Vagina (tissue), 2 donors: ENCODE measurements at regions not wholly inside any gene's neighbourhood (a gene's known extent, or its start where the extent isn't known, plus 50 kb on each side); places are given as distances from the start of the nearest gene placed in this dataset.

Experiments
- DNase-seq, 2 donors: peaks; one replicate each; pipeline ENCODE4 v3.0.0-alpha.2; 2017; ENCODE audit errors: extremely low spot score in 2 of 2
- H3K27ac ChIP-seq: fragments of 200-600 bp; sonication (generic); one replicate; pipeline ENCODE4 v1.5.1; 2019
- H3K27me3 ChIP-seq: fragments of 200-600 bp; sonication (generic); one replicate; pipeline ENCODE4 v1.5.1; 2019
- H3K36me3 ChIP-seq, 2 donors: fragments of 200-600 bp; sonication (generic); one replicate each; pipeline ENCODE4 v1.5.1; 2017 to 2019
- H3K4me1 ChIP-seq: fragments of 200-600 bp; sonication (generic); one replicate; pipeline ENCODE4 v1.5.1; 2019
- H3K4me3 ChIP-seq, 2 donors: fragments of 200-600 bp; sonication (generic); 1 replicate in 1 of 2; 2 replicates in 1 of 2; pipeline ENCODE4 v1.5.1; 2016 to 2019
- H3K9me3 ChIP-seq: fragments of 200-600 bp; sonication (generic); one replicate; pipeline ENCODE4 v1.5.1; 2019
- POLR2A ChIP-seq, 2 donors: fragments of 450-650 bp; IDR thresholded peaks; one replicate each; pipeline ENCODE4 v1.6.1; 2017; ENCODE audit warnings: antibody characterized with exemption in 2 of 2, mild to moderate bottlenecking in 2 of 2, moderate library complexity in 2 of 2
- POLR2AphosphoS5 ChIP-seq, 2 donors: sonication (generic); formaldehyde crosslinking; IDR thresholded peaks; one replicate each; pipeline ENCODE4 v1.9.0; 2017; ENCODE audit warnings: antibody characterized with exemption in 2 of 2, mild to moderate bottlenecking in 2 of 2, low read depth in 1 of 2; ENCODE audit not compliant: insufficient read depth in 1 of 2
- intact Hi-C: fragments of 100-400 bp; cut with DNase I; formaldehyde crosslinking; loops from one replicate; pipeline ENCODE4 v1.15.1; 2023
- TF ChIP-seq, protein P1 (sequence below), 3 experiments: fragments of 450-650 bp in 2 of 3; fragments of 200-600 bp in 1 of 3; sonication (generic) in 1 of 3; IDR thresholded peaks; one replicate each; pipeline ENCODE4 v1.5.1; 2017 to 2019; ENCODE audit warnings: antibody characterized with exemption in 3 of 3, mild to moderate bottlenecking in 2 of 3, moderate library complexity in 2 of 3

DNA sequence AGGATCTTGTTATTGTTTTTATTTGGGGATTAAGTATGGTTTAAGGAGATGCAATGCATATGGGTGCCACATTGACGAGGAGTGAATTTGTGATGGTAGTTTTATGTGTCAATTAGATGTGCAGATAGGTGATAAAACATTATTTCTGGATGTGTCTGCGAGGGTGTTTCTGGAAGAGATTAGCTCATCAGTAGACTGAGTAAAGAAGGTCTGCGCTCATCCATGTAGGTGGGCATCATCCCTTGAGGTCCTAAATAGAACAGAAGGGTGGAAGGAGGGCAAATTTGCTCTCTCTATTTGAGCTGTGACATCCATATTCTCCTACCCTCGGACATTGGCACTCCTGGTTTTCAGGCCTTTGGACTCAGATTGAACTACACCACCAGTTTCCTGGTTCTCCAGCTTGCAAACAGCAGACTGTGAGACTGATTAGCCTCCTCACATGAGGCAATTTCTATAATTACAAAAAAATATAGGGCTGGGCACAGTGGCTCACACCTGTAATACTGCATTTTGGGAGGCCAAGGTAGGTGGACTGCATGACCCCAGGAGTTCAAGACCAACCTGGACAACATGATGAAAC is 118.2 kb upstream of the ZNF678 start:
- Histone ChIP-seq H3K27me3 (no peaks in the 10 kb centered on the region), H3K27ac (no peak overlapping the region), H3K9me3 (no peaks in the 10 kb centered on the region), H3K36me3 (no peaks in the 10 kb centered on the region), H3K4me3 (no peak overlapping the region), H3K4me1 (no peaks in the 10 kb centered on the region)
- DNase-seq, result no peak
- TF ChIP-seq, protein P1, sequence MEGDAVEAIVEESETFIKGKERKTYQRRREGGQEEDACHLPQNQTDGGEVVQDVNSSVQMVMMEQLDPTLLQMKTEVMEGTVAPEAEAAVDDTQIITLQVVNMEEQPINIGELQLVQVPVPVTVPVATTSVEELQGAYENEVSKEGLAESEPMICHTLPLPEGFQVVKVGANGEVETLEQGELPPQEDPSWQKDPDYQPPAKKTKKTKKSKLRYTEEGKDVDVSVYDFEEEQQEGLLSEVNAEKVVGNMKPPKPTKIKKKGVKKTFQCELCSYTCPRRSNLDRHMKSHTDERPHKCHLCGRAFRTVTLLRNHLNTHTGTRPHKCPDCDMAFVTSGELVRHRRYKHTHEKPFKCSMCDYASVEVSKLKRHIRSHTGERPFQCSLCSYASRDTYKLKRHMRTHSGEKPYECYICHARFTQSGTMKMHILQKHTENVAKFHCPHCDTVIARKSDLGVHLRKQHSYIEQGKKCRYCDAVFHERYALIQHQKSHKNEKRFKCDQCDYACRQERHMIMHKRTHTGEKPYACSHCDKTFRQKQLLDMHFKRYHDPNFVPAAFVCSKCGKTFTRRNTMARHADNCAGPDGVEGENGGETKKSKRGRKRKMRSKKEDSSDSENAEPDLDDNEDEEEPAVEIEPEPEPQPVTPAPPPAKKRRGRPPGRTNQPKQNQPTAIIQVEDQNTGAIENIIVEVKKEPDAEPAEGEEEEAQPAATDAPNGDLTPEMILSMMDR (IDR thresholded peaks at IDR 0.05), result no peak
- intact Hi-C loops, result no loop called here

DNA sequence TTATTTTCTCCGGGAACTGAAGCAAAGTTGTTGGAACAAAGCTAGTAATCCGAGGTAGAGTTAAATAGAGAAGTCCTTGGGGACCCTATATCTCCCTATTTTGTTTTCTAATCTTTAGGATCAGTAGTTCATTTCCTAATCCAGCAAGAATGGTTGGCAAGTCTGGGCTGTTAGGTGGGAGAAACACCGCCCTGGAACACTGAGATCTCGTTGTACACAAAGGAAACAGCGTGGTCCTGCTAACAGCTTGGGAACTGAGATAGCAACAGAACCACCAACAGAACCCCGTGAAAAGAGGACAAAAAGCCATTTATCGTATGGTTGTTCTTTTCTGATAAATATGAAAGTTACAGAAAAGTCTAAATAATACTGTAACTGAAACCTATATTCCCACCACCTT is 121.9 kb upstream of the CDC42BPA start:
- peaks cover 4% of the 10 kb centered on the region for H3K4me1 ChIP-seq
- H3K27me3 ChIP-seq, result no peaks in the 10 kb centered on the region
- intact Hi-C loops, result loop anchor here (5.0 kb wide), 1 partner anchor 1552 kb away; no protein-coding TSS in a partner anchor
- TF ChIP-seq POLR2AphosphoS5 (IDR thresholded peaks at IDR 0.05; ENCODE audit: insufficient read depth in 1 of 2, low read depth in 1 of 2), result no peak
- H3K27ac ChIP-seq, result no peak overlapping the region
- no peaks in the 10 kb centered on the region for H3K36me3 ChIP-seq
- no peaks in the 10 kb centered on the region for H3K9me3 ChIP-seq
- H3K4me3 ChIP-seq, result no peak overlapping the region
- DNase-seq, result no peak

DNA sequence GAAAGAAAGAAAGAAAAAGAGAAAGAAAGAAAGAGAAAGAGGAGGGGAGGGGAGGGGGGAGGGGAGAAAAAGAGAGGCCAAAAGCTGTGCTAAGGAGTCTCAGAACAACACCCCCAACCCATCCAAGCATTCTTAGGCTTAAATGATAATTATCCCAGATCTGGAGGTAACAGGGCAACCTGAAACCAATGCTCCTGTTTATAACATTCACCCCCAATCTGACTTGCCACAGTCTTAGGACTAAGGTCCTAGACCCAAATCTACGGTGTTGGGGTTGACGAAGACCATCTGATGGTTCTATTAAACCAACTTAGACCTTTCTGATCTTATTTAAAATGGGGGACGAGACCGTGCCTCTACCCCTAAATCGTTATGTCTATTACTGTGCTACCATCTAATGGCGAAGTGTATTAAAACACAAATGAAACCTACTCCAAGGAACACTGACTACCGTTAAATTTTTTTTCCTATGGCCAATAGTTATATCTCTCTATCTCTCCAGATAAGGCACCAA is 119.3 kb upstream of the CDC42BPA start:
- DNase-seq, result no peak
- TF ChIP-seq POLR2A (IDR thresholded peaks at IDR 0.05), result no peak
- TF ChIP-seq, protein P1 (IDR thresholded peaks at IDR 0.05), result peak in 1 of 3 experiments; percentile 5
- Histone ChIP-seq H3K4me3 (peak overlapping the region; percentile 20 to 36), H3K27me3 (no peaks in the 10 kb centered on the region), H3K27ac (no peak overlapping the region), H3K9me3 (no peaks in the 10 kb centered on the region), H3K4me1 (peaks cover 4% of the 10 kb centered on the region), H3K36me3 (no peaks in the 10 kb centered on the region)
- intact Hi-C loops, result no loop called here

DNA sequence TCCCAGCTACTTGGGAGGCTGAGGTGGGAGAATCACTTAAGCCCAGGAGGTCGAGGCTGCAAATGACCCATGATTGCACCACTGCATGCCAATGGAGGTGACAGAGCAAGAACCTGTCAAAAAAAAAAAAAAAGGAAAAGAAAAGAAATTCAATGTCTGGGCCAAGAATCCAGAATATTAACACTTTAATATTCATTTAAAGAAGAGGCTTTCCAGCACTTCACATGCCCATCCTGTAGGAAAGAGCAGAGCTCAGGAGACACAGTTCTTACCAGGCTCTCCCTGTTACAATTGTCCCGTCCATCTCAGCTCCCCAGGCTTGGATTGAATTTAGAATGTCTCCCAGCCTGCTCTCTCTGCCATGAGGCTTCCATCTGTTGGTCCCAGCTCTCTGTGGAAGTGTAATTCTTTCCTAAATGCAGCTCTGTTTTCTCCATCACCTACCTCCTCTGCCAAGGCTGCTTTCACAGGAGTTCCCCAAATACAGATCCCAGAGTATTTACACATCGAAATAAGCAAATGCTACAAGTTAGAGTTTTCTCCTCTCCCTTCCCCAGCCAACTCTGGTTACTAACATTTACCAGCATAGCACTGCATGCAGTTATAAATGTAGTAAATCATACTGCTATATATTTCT is 116.6 kb upstream of the CDC42BPA start:
- H3K4me1 ChIP-seq, result peaks cover 16% of the 10 kb centered on the region
- no peak overlapping the region for H3K27ac ChIP-seq
- TF ChIP-seq POLR2A (IDR thresholded peaks at IDR 0.05) (no peak), POLR2AphosphoS5 (IDR thresholded peaks at IDR 0.05; ENCODE audit: insufficient read depth in 1 of 2, low read depth in 1 of 2) (no peak)
- TF ChIP-seq, protein P1 (IDR thresholded peaks at IDR 0.05), result no peak
- H3K9me3 ChIP-seq, result no peaks in the 10 kb centered on the region
- no peak for DNase-seq
- H3K27me3 ChIP-seq, result no peaks in the 10 kb centered on the region
- intact Hi-C loops, result no loop called here
- H3K4me3 ChIP-seq, result no peak overlapping the region
- no peaks in the 10 kb centered on the region for H3K36me3 ChIP-seq

DNA sequence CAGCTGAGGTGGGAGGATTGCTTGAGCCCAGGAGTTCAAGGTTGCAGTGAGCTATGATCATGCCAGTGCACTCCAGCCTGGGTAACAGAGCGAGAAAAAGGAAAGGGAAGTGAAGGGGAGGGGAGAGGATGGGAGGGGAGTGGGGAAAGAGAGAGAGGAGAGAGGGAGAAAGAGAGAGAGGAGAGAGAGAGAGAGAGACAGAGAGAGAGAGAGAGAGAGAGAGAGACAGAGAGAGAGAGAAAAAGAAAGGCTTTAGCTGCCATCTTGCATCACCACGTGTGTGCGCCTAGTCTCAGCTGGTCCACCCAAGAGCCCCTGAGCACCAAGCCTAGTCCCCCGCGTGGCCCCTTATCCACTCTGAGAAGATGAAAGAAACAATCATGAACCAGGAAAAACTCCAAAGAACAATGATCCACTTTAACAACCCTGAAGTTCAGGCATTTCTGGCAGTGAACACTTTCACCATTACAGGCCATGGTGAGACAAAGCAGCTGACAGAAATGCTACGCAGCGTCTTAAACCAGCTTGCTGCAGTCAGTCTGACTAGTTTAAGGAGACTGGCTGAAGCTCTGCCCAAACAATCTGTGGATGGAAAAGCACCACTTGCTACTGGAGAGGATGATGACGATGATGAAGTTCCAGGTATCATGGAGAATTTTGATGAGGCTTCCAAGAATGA is 115.5 kb upstream of the CDC42BPA start:
- Histone ChIP-seq H3K36me3 (no peaks in the 10 kb centered on the region), H3K9me3 (no peaks in the 10 kb centered on the region), H3K4me1 (peaks cover 16% of the 10 kb centered on the region), H3K27ac (no peak overlapping the region), H3K4me3 (no peak overlapping the region), H3K27me3 (no peaks in the 10 kb centered on the region)
- intact Hi-C loops, result no loop called here
- DNase-seq, result no peak
- TF ChIP-seq POLR2A (IDR thresholded peaks at IDR 0.05) (no peak), POLR2AphosphoS5 (IDR thresholded peaks at IDR 0.05; ENCODE audit: insufficient read depth in 1 of 2, low read depth in 1 of 2) (no peak)
- TF ChIP-seq, protein P1 (IDR thresholded peaks at IDR 0.05), result no peak
